Liver (tissue), 8 donors: ENCODE measurements at regions not wholly inside any gene's neighbourhood (a gene's known extent, or its start where the extent isn't known, plus 50 kb on each side); places are given as distances from the start of the nearest gene placed in this dataset.

Experiments used
- DNase-seq: peaks from one replicate; pipeline ENCODE4 v3.0.0-alpha.2; 2017; ENCODE audit warnings: low spot score
- H3K27ac ChIP-seq, 2 donors: one replicate each; pipeline ENCODE4 v1.7.0; 2013; ENCODE audit warnings: inconsistent platforms in 2 of 2, low read length in 2 of 2, control low read depth in 1 of 2, low read depth in 1 of 2, mild to moderate bottlenecking in 1 of 2
- H3K27me3 ChIP-seq, 4 donors: one replicate each; pipeline versions ENCODE4 v1.6.1 to v1.7.0; 2013; ENCODE audit warnings: low read length in 3 of 4, inconsistent platforms in 1 of 4, mild to moderate bottlenecking in 1 of 4, moderate library complexity in 1 of 4; ENCODE audit not compliant: control insufficient read depth in 4 of 4, insufficient read depth in 4 of 4
- H3K36me3 ChIP-seq, 4 donors: one replicate each; pipeline versions ENCODE4 v1.6.1 to v1.7.0; 2013; ENCODE audit warnings: low read length in 3 of 4, mild to moderate bottlenecking in 3 of 4, low read depth in 1 of 4, moderate library complexity in 1 of 4; ENCODE audit not compliant: control insufficient read depth in 4 of 4, insufficient read depth in 3 of 4
- H3K4me1 ChIP-seq, 4 donors: one replicate each; pipeline versions ENCODE4 v1.6.1 to v1.7.0; 2013; ENCODE audit warnings: low read length in 3 of 4, mild to moderate bottlenecking in 3 of 4, moderate library complexity in 1 of 4; ENCODE audit not compliant: control insufficient read depth in 4 of 4, insufficient read depth in 4 of 4
- H3K4me3 ChIP-seq, 3 donors: one replicate each; pipeline versions ENCODE4 v1.6.1 to v1.7.0; 2013; ENCODE audit warnings: low read length in 3 of 3, control low read depth in 1 of 3, low read depth in 1 of 3, mild to moderate bottlenecking in 1 of 3
- H3K9ac ChIP-seq, 2 donors: one replicate each; pipeline ENCODE4 v1.7.0; 2013; ENCODE audit warnings: low read length in 2 of 2, mild to moderate bottlenecking in 2 of 2, moderate library complexity in 2 of 2, control low read depth in 1 of 2, low read depth in 1 of 2
- H3K9me3 ChIP-seq, 4 donors: one replicate each; pipeline versions ENCODE4 v1.6.1 to v1.7.0; 2013; ENCODE audit warnings: low read length in 3 of 4; ENCODE audit not compliant: control insufficient read depth in 4 of 4
- ATF3 ChIP-seq: IDR thresholded peaks from 2 replicates; pipeline ENCODE4 v1.6.1; 2016; ENCODE audit warnings: antibody characterized with exemption
- CTCF ChIP-seq: fragments of 150-350 bp; IDR thresholded peaks from 2 replicates; pipeline ENCODE4 v1.5.1; 2017; ENCODE audit warnings: improper control_type of control experiment, low read depth, low read length; ENCODE audit not compliant: missing input control
- EGR1 ChIP-seq, 2 donors: IDR thresholded peaks; 2 replicates each; pipeline ENCODE4 v1.6.1; 2016 to 2018; ENCODE audit warnings: antibody characterized with exemption in 2 of 2, low read depth in 2 of 2
- FOXA1 ChIP-seq: IDR thresholded peaks from 2 replicates; pipeline ENCODE4 v1.6.1; 2016; ENCODE audit warnings: antibody characterized with exemption
- FOXA2 ChIP-seq: IDR thresholded peaks from 2 replicates; pipeline ENCODE4 v1.6.1; 2016; ENCODE audit warnings: antibody characterized with exemption
- GABPA ChIP-seq, 2 donors: IDR thresholded peaks in 1 of 2; conservative IDR thresholded peaks in 1 of 2; 2 replicates each; pipeline ENCODE4 v1.6.1; 2016; ENCODE audit warnings: antibody characterized with exemption in 2 of 2, mild to moderate bottlenecking in 1 of 2, moderate library complexity in 1 of 2
- HNF4A ChIP-seq, 2 donors: conservative IDR thresholded peaks; 2 replicates each; pipeline ENCODE4 v1.6.1; 2016; ENCODE audit warnings: antibody characterized with exemption in 2 of 2, mild to moderate bottlenecking in 2 of 2
- HNF4G ChIP-seq: IDR thresholded peaks from 2 replicates; pipeline ENCODE4 v1.6.1; 2016; ENCODE audit warnings: antibody characterized with exemption
- JUND ChIP-seq, 2 donors: IDR thresholded peaks; 2 replicates each; pipeline ENCODE4 v1.6.1; 2016; ENCODE audit warnings: antibody characterized with exemption in 2 of 2
- MAX ChIP-seq: IDR thresholded peaks from 2 replicates; pipeline ENCODE4 v1.6.1; 2016; ENCODE audit warnings: antibody characterized with exemption
- NR2F2 ChIP-seq: IDR thresholded peaks from 2 replicates; pipeline ENCODE4 v1.6.1; 2016; ENCODE audit warnings: antibody characterized with exemption
- RAD21 ChIP-seq, 2 donors: IDR thresholded peaks; 2 replicates each; pipeline ENCODE4 v1.6.1; 2016; ENCODE audit warnings: antibody characterized with exemption in 2 of 2, mild to moderate bottlenecking in 2 of 2
- REST ChIP-seq: IDR thresholded peaks from 2 replicates; pipeline ENCODE4 v1.6.1; 2016; ENCODE audit warnings: antibody characterized with exemption, mild to moderate bottlenecking
- RXRA ChIP-seq, 2 donors: IDR thresholded peaks; 2 replicates each; pipeline ENCODE4 v1.6.1; 2017 to 2018; ENCODE audit warnings: antibody characterized with exemption in 2 of 2, mild to moderate bottlenecking in 1 of 2
- SP1 ChIP-seq: IDR thresholded peaks from 2 replicates; pipeline ENCODE4 v1.6.1; 2018; ENCODE audit warnings: antibody characterized with exemption, mild to moderate bottlenecking
- TAF1 ChIP-seq: conservative IDR thresholded peaks from 2 replicates; pipeline ENCODE4 v1.6.1; 2016; ENCODE audit warnings: antibody characterized with exemption, mild to moderate bottlenecking
- YY1 ChIP-seq: IDR thresholded peaks from 2 replicates; pipeline ENCODE4 v1.6.1; 2016; ENCODE audit warnings: antibody characterized with exemption, mild to moderate bottlenecking
- ZBTB33 ChIP-seq: IDR thresholded peaks from 2 replicates; pipeline ENCODE4 v1.6.1; 2016; ENCODE audit warnings: antibody characterized with exemption
- WGBS: extraction: QIAGEN DNeasy Blood & Tissue Kit; methylation state at CpG from one replicate; pipeline ENCODE4 v1.1.7; 2013; 5-methylcytosine and 5-hydroxymethylcytosine counted together
- donor health status: healthy.
- donor health status: healthy.
- donor health status: healthy.
- donor health status: healthy.
- donor health status: healthy.

GRCh38 chr4:186405957-186406356, 140.0 kb downstream of the F11 start:
- Histone ChIP-seq H3K36me3 (no peaks in the 10 kb centered on the region), H3K9ac (no peak overlapping the region), H3K27me3 (peaks cover 0 to 2% (median 0%) of the 10 kb centered on the region in 4 donors), H3K9me3 (no peaks in the 10 kb centered on the region), H3K4me1 (no peaks in the 10 kb centered on the region), H3K27ac (no peak overlapping the region), H3K4me3 (no peak overlapping the region)
- 77% methylated on average over 12 of the region's 12 CpGs for WGBS
- DNase-seq = no peak
- TF ChIP-seq RAD21 (IDR thresholded peaks at IDR 0.05) (no peak), TAF1 (no peak), MAX (no peak), JUND (IDR thresholded peaks at IDR 0.05) (no peak), ATF3 (no peak), NR2F2 (no peak), FOXA2 (no peak), RXRA (IDR thresholded peaks at IDR 0.05) (no peak), HNF4G (no peak), YY1 (no peak), CTCF (no peak), EGR1 (IDR thresholded peaks at IDR 0.05; ENCODE audit: low read depth in 2 of 2) (no peak), REST (no peak), HNF4A (conservative IDR thresholded peaks at IDR 0.05) (no peak), GABPA (IDR thresholded peaks at IDR 0.05 in 1 of 2, conservative IDR thresholded peaks at IDR 0.05 in 1 of 2) (no peak), SP1 (no peak), FOXA1 (no peak)

- Histone ChIP-seq H3K27ac (no peak overlapping the region), H3K4me1 (no peaks in the 10 kb centered on the region), H3K9me3 (no peaks in the 10 kb centered on the region), H3K36me3 (no peaks in the 10 kb centered on the region), H3K9ac (no peak overlapping the region), H3K27me3 (peaks cover 0 to 2% (median 0%) of the 10 kb centered on the region in 4 donors), H3K4me3 (no peak overlapping the region)
- DNase-seq = no peak
- WGBS = 66% methylated on average over 6 of the region's 6 CpGs
- TF ChIP-seq ZBTB33 = no peak
- no peak for TF ChIP-seq MAX
- no peak for TF ChIP-seq HNF4G
- no peak for TF ChIP-seq NR2F2
- TF ChIP-seq HNF4A (conservative IDR thresholded peaks at IDR 0.05) = no peak
- TF ChIP-seq ATF3 = no peak
- TF ChIP-seq FOXA2 = no peak
- no peak for TF ChIP-seq YY1
- TF ChIP-seq JUND (IDR thresholded peaks at IDR 0.05) = no peak
- no peak for TF ChIP-seq FOXA1
- no peak for TF ChIP-seq REST
- no peak for TF ChIP-seq TAF1
Observed at GRCh38 chr4:186404562-186405134, 138.7 kb downstream of the F11 start.
